PC-3 (cell line): ENCODE measurements at regions not wholly inside any gene's neighbourhood (a gene's known extent, or its start where the extent isn't known, plus 50 kb on each side); places are given as distances from the start of the nearest gene placed in this dataset.

Experiments
- ATAC-seq: fragments of 200-7000 bp; cut with Tn5 transposase; 2 replicates; pipeline ENCODE4 v1.9.1; 2020; ENCODE audit warnings: mild to moderate bottlenecking, moderate library complexity
- BruUV-seq: library from RNA; stranded (reverse); fragments of 400-500 nt; replicated peaks from 2 replicates; lab custom pipeline; 2021; lab: Mats Ljungman, UMichigan
- CTCF ChIA-PET: fragments of 300-600 bp; sonication (Branson Sonifier 250); formaldehyde crosslinking; loops from one replicate; lab custom pipeline; 2022; ENCODE audit warnings: antibody characterized with exemption; lab: Charles Lee
- POLR2A ChIA-PET: fragments of 300-600 bp; sonication (Branson Sonifier 250); formaldehyde crosslinking; loops from one replicate; lab custom pipeline; 2022; ENCODE audit warnings: antibody characterized with exemption; ENCODE audit not compliant: unreplicated experiment; lab: Charles Lee
- DNase-seq: peaks from one replicate; pipeline ENCODE4 v3.0.0-alpha.2; 2015
- H2AFZ ChIP-seq: fragments of 300-600 bp; sonication (generic); 2 replicates; pipeline ENCODE4 v1.6.0; 2016; ENCODE audit warnings: antibody characterized with exemption, low read length
- H3F3A ChIP-seq: fragments of 300-600 bp; sonication (generic); one replicate; pipeline ENCODE4 v1.6.0; 2017; ENCODE audit warnings: antibody characterized with exemption, low read length, control low read depth, mild to moderate bottlenecking; ENCODE audit not compliant: unreplicated experiment
- H3K27ac ChIP-seq: fragments of 300-600 bp; sonication (generic); 2 replicates; pipeline ENCODE4 v1.5.1; 2016; ENCODE audit warnings: mild to moderate bottlenecking, low read length
- H3K27me3 ChIP-seq: fragments of 300-600 bp; sonication (generic); 2 replicates; pipeline ENCODE4 v1.6.1; 2016; ENCODE audit warnings: low read length, mixed read lengths
- H3K36me3 ChIP-seq: fragments of 300-600 bp; sonication (generic); 2 replicates; pipeline ENCODE4 v1.6.1; 2016; ENCODE audit warnings: low read depth, mixed run types, low read length, mixed read lengths
- H3K4me1 ChIP-seq: fragments of 300-600 bp; sonication (generic); 2 replicates; pipeline ENCODE4 v1.5.1; 2016; ENCODE audit warnings: low read length; ENCODE audit not compliant: insufficient read depth
- H3K4me2 ChIP-seq: fragments of 300-600 bp; sonication (generic); 2 replicates; pipeline ENCODE4 v1.6.0; 2016; ENCODE audit warnings: low read length
- H3K4me3 ChIP-seq: fragments of 300-600 bp; sonication (generic); 2 replicates; pipeline ENCODE4 v1.5.1; 2016; ENCODE audit warnings: mild to moderate bottlenecking, low read length, mixed read lengths
- H3K79me2 ChIP-seq: fragments of 300-600 bp; sonication (generic); 2 replicates; pipeline ENCODE4 v1.6.1; 2017; ENCODE audit warnings: low read length, mixed read lengths
- H3K9ac ChIP-seq: fragments of 300-600 bp; sonication (generic); 2 replicates; pipeline ENCODE4 v1.6.0; 2016; ENCODE audit warnings: mild to moderate bottlenecking, low read length
- H3K9me2 ChIP-seq: fragments of 300-600 bp; sonication (generic); replicated peaks from 2 replicates; pipeline ENCODE4 v1.6.1; 2016; ENCODE audit warnings: mixed run types, low read length, mixed read lengths
- H3K9me3 ChIP-seq: fragments of 300-600 bp; sonication (generic); 2 replicates; pipeline ENCODE4 v1.6.1; 2016; ENCODE audit warnings: low read length, mixed read lengths
- H4K20me1 ChIP-seq: fragments of 300-600 bp; sonication (generic); 2 replicates; pipeline ENCODE4 v1.6.1; 2016; ENCODE audit warnings: low read length, mixed read lengths
- EZH2 ChIP-seq: fragments of 300-600 bp; sonication (generic); IDR thresholded peaks from one replicate; pipeline ENCODE4 v1.6.1; 2017; ENCODE audit warnings: antibody characterized with exemption, mild to moderate bottlenecking, low read length; ENCODE audit not compliant: unreplicated experiment
- EZH2phosphoT487 ChIP-seq: fragments of 300-600 bp; sonication (generic); IDR thresholded peaks from 2 replicates; pipeline ENCODE4 v1.6.1; 2018; ENCODE audit warnings: mild to moderate bottlenecking, antibody characterized with exemption, low read length, borderline replicate concordance
- intact Hi-C: fragments of 100-400 bp; cut with micrococcal nuclease; formaldehyde crosslinking; loops from 2 replicates; pipeline ENCODE4 v1.9.0; 2023
- TF ChIP-seq, protein P1 (sequence below): fragments of 300-600 bp; sonication (generic); conservative IDR thresholded peaks from 2 replicates; pipeline ENCODE4 v1.5.1; 2017; ENCODE audit warnings: antibody characterized with exemption, low read depth, mild to moderate bottlenecking, low read length

DNA sequence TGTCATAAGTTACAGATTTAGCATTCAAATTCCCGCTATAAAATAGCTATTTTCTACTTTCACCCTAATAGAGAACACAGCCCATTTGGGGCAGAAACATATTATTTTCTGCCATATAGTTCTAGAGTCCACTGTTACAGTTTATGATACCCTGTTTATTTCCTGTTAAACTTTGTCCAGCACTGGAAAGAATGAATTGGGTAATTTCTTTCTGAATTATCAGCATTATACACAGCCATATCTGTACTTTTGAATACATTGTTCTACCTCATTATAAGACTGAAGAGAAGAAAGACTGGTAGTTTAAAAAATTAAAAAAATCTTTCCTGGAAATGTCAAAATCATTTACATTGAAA lies 332.1 kb downstream of the DIRAS2 start:
- Histone ChIP-seq H3K79me2 (no peaks in the 10 kb centered on the region), H3K9ac (no peak overlapping the region), H3K27me3 (peaks cover 7% of the 10 kb centered on the region; the same call in 1 of the 2 replicates), H2AFZ (no peak overlapping the region), H3K4me3 (no peak overlapping the region), H3F3A (no peaks in the 10 kb centered on the region), H3K27ac (no peak overlapping the region), H3K9me2 (no peaks in the 10 kb centered on the region), H4K20me1 (no peaks in the 10 kb centered on the region), H3K9me3 (no peaks in the 10 kb centered on the region), H3K4me1 (no peaks in the 10 kb centered on the region), H3K4me2 (no peak overlapping the region), H3K36me3 (no peaks in the 10 kb centered on the region)
- CTCF ChIA-PET: no interaction called here
- DNase-seq: no peak
- POLR2A ChIA-PET: no interaction called here
- TF ChIP-seq, protein P1, sequence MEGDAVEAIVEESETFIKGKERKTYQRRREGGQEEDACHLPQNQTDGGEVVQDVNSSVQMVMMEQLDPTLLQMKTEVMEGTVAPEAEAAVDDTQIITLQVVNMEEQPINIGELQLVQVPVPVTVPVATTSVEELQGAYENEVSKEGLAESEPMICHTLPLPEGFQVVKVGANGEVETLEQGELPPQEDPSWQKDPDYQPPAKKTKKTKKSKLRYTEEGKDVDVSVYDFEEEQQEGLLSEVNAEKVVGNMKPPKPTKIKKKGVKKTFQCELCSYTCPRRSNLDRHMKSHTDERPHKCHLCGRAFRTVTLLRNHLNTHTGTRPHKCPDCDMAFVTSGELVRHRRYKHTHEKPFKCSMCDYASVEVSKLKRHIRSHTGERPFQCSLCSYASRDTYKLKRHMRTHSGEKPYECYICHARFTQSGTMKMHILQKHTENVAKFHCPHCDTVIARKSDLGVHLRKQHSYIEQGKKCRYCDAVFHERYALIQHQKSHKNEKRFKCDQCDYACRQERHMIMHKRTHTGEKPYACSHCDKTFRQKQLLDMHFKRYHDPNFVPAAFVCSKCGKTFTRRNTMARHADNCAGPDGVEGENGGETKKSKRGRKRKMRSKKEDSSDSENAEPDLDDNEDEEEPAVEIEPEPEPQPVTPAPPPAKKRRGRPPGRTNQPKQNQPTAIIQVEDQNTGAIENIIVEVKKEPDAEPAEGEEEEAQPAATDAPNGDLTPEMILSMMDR: no peak
- TF ChIP-seq EZH2phosphoT487 (no peak), EZH2 (no peak)
- no TSS peak for BruUV-seq
- no peak for ATAC-seq
- intact Hi-C loops: no loop called here

DNA sequence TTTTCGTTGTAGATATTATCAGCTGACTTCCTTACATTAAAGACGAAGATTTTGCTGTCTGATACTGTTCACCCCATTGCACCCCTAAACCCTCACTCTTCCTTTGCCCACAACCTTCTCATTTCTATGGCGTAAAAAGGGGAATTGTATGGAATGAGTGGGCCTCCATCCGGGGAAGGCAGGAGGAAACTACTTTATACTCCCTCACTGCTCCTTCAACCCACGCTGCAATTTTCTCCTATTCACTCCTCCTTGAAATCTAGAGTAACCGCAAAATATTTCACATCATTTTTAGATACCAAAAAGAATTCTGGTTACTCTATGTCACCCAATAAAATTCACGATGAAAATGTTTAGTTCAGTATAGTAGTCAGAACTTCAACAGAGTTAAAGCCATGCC lies 330.8 kb downstream of the DIRAS2 start:
- Histone ChIP-seq H3K4me2 (no peak overlapping the region), H3K27ac (no peak overlapping the region), H3K9me2 (no peaks in the 10 kb centered on the region), H3K4me1 (no peaks in the 10 kb centered on the region), H3K9ac (no peak overlapping the region), H3F3A (no peaks in the 10 kb centered on the region), H3K4me3 (no peak overlapping the region), H3K27me3 (peaks cover 7% of the 10 kb centered on the region; the same call in 1 of the 2 replicates), H2AFZ (no peak overlapping the region), H3K36me3 (no peaks in the 10 kb centered on the region), H4K20me1 (no peaks in the 10 kb centered on the region), H3K79me2 (no peaks in the 10 kb centered on the region), H3K9me3 (no peaks in the 10 kb centered on the region)
- DNase-seq (no peak), ATAC-seq (no peak)
- TF ChIP-seq, protein P1: no peak
- TF ChIP-seq EZH2 (no peak), EZH2phosphoT487 (no peak)
- no TSS peak for BruUV-seq
- intact Hi-C loops: no loop called here
- POLR2A ChIA-PET: no interaction called here
- CTCF ChIA-PET: no interaction called here

GRCh38 chr9:90322296-90322695 lies 320.3 kb downstream of the DIRAS2 start:
- Histone ChIP-seq H3K4me1 (no peaks in the 10 kb centered on the region), H3K36me3 (no peaks in the 10 kb centered on the region), H3K4me2 (no peak overlapping the region), H4K20me1 (no peaks in the 10 kb centered on the region), H3K27me3 (no peaks in the 10 kb centered on the region), H3K4me3 (no peak overlapping the region), H3K9ac (no peak overlapping the region), H3K27ac (no peak overlapping the region), H2AFZ (no peak overlapping the region), H3K9me3 (no peaks in the 10 kb centered on the region), H3K79me2 (no peaks in the 10 kb centered on the region), H3F3A (no peaks in the 10 kb centered on the region), H3K9me2 (no peaks in the 10 kb centered on the region)
- no TSS peak for BruUV-seq
- intact Hi-C loops: no loop called here
- DNase-seq (no peak), ATAC-seq (no peak)
- CTCF ChIA-PET: no interaction called here
- POLR2A ChIA-PET: no interaction called here
- no peak for TF ChIP-seq EZH2phosphoT487
- TF ChIP-seq, protein P1: no peak
